Muscle layer of duodenum (tissue), 2 donors: ENCODE measurements at regions not wholly inside any gene's neighbourhood (a gene's known extent, or its start where the extent isn't known, plus 50 kb on each side); places are given as distances from the start of the nearest gene placed in this dataset.

Experiments used
- H3K27ac ChIP-seq: one replicate; pipeline ENCODE4 v1.7.0; 2013; ENCODE audit warnings: mild to moderate bottlenecking, low read length
- H3K27me3 ChIP-seq: one replicate; pipeline ENCODE4 v1.7.0; 2013; ENCODE audit warnings: low read depth, mild to moderate bottlenecking, control low read depth, low read length
- H3K36me3 ChIP-seq, 2 donors: one replicate each; pipeline ENCODE4 v1.7.0; 2013; ENCODE audit warnings: low read length in 2 of 2, control low read depth in 1 of 2, mild to moderate bottlenecking in 1 of 2; ENCODE audit not compliant: insufficient read depth in 2 of 2, control insufficient read depth in 1 of 2
- H3K4me1 ChIP-seq, 2 donors: one replicate each; pipeline ENCODE4 v1.7.0; 2013; ENCODE audit warnings: low read length in 2 of 2, mild to moderate bottlenecking in 2 of 2, control low read depth in 1 of 2, moderate library complexity in 1 of 2; ENCODE audit not compliant: insufficient read depth in 2 of 2, control insufficient read depth in 1 of 2
- H3K4me3 ChIP-seq, 2 donors: one replicate each; pipeline ENCODE4 v1.7.0; 2013; ENCODE audit warnings: low read length in 2 of 2, low read depth in 1 of 2, mild to moderate bottlenecking in 1 of 2
- H3K9me3 ChIP-seq, 2 donors: one replicate each; pipeline ENCODE4 v1.7.0; 2013; ENCODE audit warnings: low read length in 2 of 2, control low read depth in 1 of 2, mild to moderate bottlenecking in 1 of 2; ENCODE audit not compliant: control insufficient read depth in 1 of 2
- donor health status: healthy.

GRCh38 chr18:5057386-5058348 lies 139.4 kb downstream of the AKAIN1 start:
- Histone ChIP-seq H3K4me1 (no peaks in the 10 kb centered on the region), H3K4me3 (no peak overlapping the region), H3K36me3 (no peaks in the 10 kb centered on the region), H3K27ac (no peak overlapping the region), H3K27me3 (no peaks in the 10 kb centered on the region), H3K9me3 (no peaks in the 10 kb centered on the region)

GRCh38 chr18:5052491-5052890 lies 144.6 kb downstream of the AKAIN1 start:
- Histone ChIP-seq H3K36me3 (no peaks in the 10 kb centered on the region), H3K4me3 (no peak overlapping the region), H3K27ac (no peak overlapping the region), H3K4me1 (no peaks in the 10 kb centered on the region), H3K9me3 (no peaks in the 10 kb centered on the region), H3K27me3 (no peaks in the 10 kb centered on the region)

GRCh38 chr18:5051207-5051606 lies 145.8 kb downstream of the AKAIN1 start:
- Histone ChIP-seq H3K27me3 (no peaks in the 10 kb centered on the region), H3K36me3 (no peaks in the 10 kb centered on the region), H3K4me1 (no peaks in the 10 kb centered on the region), H3K4me3 (no peak overlapping the region), H3K9me3 (no peaks in the 10 kb centered on the region), H3K27ac (no peak overlapping the region)

GRCh38 chr18:5049124-5049523 lies 147.9 kb downstream of the AKAIN1 start:
- H3K36me3 ChIP-seq = no peaks in the 10 kb centered on the region
- H3K9me3 ChIP-seq = no peaks in the 10 kb centered on the region
- H3K4me3 ChIP-seq = no peak overlapping the region
- no peaks in the 10 kb centered on the region for H3K4me1 ChIP-seq
- H3K27me3 ChIP-seq = no peaks in the 10 kb centered on the region
- no peak overlapping the region for H3K27ac ChIP-seq

- Histone ChIP-seq H3K4me3 (no peak overlapping the region), H3K36me3 (no peaks in the 10 kb centered on the region), H3K9me3 (no peaks in the 10 kb centered on the region), H3K27ac (no peak overlapping the region), H3K27me3 (no peaks in the 10 kb centered on the region), H3K4me1 (no peaks in the 10 kb centered on the region)
Measured at GRCh38 chr18:5040476-5040875, 156.6 kb downstream of the AKAIN1 start.

GRCh38 chr18:5036523-5036922 lies 160.5 kb downstream of the AKAIN1 start:
- Histone ChIP-seq H3K27ac (no peak overlapping the region), H3K27me3 (no peaks in the 10 kb centered on the region), H3K4me1 (no peaks in the 10 kb centered on the region), H3K36me3 (no peaks in the 10 kb centered on the region), H3K4me3 (no peak overlapping the region), H3K9me3 (peaks cover 0 to 8% of the 10 kb centered on the region in 2 donors)

GRCh38 chr18:5031216-5031615 lies 165.8 kb downstream of the AKAIN1 start:
- Histone ChIP-seq H3K27me3 (no peaks in the 10 kb centered on the region), H3K27ac (no peak overlapping the region), H3K36me3 (no peaks in the 10 kb centered on the region), H3K4me3 (no peak overlapping the region), H3K9me3 (peaks cover 0 to 8% of the 10 kb centered on the region in 2 donors), H3K4me1 (no peaks in the 10 kb centered on the region)

- Histone ChIP-seq H3K4me3 (no peak overlapping the region), H3K36me3 (no peaks in the 10 kb centered on the region), H3K27ac (no peak overlapping the region), H3K9me3 (peaks cover 0 to 8% of the 10 kb centered on the region in 2 donors), H3K4me1 (no peaks in the 10 kb centered on the region), H3K27me3 (no peaks in the 10 kb centered on the region)
Measured at GRCh38 chr18:5030636-5031035, 166.4 kb downstream of the AKAIN1 start.

- Histone ChIP-seq H3K27me3 (no peaks in the 10 kb centered on the region), H3K27ac (no peak overlapping the region), H3K9me3 (peaks cover 0 to 8% of the 10 kb centered on the region in 2 donors), H3K4me1 (no peaks in the 10 kb centered on the region), H3K36me3 (no peaks in the 10 kb centered on the region), H3K4me3 (no peak overlapping the region)
Measured at GRCh38 chr18:5029592-5029991, 167.5 kb downstream of the AKAIN1 start.

GRCh38 chr18:5024741-5025140 lies 172.3 kb downstream of the AKAIN1 start:
- Histone ChIP-seq H3K27me3 (no peaks in the 10 kb centered on the region), H3K4me3 (no peak overlapping the region), H3K36me3 (no peaks in the 10 kb centered on the region), H3K4me1 (no peaks in the 10 kb centered on the region), H3K27ac (no peak overlapping the region), H3K9me3 (no peaks in the 10 kb centered on the region)

- H3K4me3 ChIP-seq = no peak overlapping the region
- no peaks in the 10 kb centered on the region for H3K9me3 ChIP-seq
- no peaks in the 10 kb centered on the region for H3K4me1 ChIP-seq
- H3K27me3 ChIP-seq = no peaks in the 10 kb centered on the region
- no peak overlapping the region for H3K27ac ChIP-seq
- no peaks in the 10 kb centered on the region for H3K36me3 ChIP-seq
Measured at GRCh38 chr18:5021558-5021957, 175.5 kb downstream of the AKAIN1 start.

GRCh38 chr18:5015213-5015612 lies 181.8 kb downstream of the AKAIN1 start:
- no peak overlapping the region for H3K27ac ChIP-seq
- H3K27me3 ChIP-seq = no peaks in the 10 kb centered on the region
- no peak overlapping the region for H3K4me3 ChIP-seq
- H3K9me3 ChIP-seq = no peaks in the 10 kb centered on the region
- H3K36me3 ChIP-seq = no peaks in the 10 kb centered on the region
- no peaks in the 10 kb centered on the region for H3K4me1 ChIP-seq
